ENCODE measurements at regions not wholly inside any gene's neighbourhood (a gene's known extent, or its start where the extent isn't known, plus 50 kb on each side); places are given as distances from the start of the nearest gene placed in this dataset.

DNA sequence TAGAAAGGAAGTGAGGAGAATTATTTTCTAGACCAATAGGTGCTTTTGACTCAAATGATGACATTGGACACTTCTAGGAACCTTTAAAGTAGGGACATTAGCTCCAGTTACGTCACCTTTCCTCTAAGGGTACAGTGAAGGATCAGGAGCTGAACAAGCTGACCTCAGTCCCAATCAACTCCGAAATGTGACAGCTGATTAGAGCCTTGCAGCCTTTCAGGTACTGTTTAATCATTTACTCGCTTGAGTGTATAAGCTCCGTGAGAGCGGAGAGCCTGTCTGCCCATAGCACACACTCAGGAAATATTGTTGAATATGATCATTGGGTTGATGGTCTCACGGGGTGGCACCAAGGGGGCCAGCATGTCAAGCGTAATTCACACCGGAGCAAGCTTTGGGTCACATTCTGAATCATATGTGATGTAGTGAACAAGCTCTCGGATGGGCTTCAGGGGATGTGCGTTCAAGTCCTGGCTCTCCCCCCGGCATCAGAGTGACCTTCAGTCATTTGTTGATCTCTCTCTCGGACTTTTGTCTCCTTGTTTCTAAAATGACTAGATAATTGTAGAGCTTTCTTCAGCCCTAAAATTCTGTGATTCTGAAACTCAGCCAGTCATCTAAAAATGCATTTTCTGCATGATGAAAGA lies 141.9 kb downstream of the ZIC5 start:
- peaks cover 5% of the 10 kb centered on the region for H3K36me3 Mint-ChIP-seq (ENCODE audit: unreplicated experiment)
- no peak for TF ChIP-seq CTCF (IDR thresholded peaks at IDR 0.05; ENCODE audit: partially characterized antibody, unreplicated experiment)
- H3K27me3 Mint-ChIP-seq (ENCODE audit: unreplicated experiment): no peaks in the 10 kb centered on the region
- DNase-seq: no peak
- H3K4me3 Mint-ChIP-seq (ENCODE audit: unreplicated experiment): no peak overlapping the region
- H3K27ac Mint-ChIP-seq (ENCODE audit: unreplicated experiment): no peak overlapping the region
- H3K4me1 Mint-ChIP-seq (ENCODE audit: low read depth, unreplicated experiment): peaks cover 2% of the 10 kb centered on the region
- peaks cover 3% of the 10 kb centered on the region for H3K9me3 Mint-ChIP-seq (ENCODE audit: unreplicated experiment)

DNA sequence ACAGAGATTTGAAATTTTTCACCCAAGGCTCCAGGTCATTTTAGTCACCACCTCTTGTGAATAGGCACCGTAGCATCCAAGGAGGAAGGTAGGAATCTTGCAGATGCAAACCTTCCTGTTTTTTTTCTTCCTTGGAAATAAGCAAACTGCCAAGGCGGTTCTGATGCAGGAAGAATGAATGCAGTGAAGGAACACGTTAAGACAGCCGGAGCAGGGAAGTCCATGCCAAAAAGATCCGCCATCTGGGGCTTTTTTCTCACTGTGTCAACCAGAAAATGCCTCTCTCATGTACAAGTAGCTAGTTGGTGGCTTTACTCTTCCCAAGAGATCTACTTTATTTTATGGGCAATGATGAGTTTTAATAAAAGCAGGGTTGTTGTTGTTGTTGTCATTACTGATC lies 142.4 kb downstream of the ZIC5 start:
- H3K4me3 Mint-ChIP-seq (ENCODE audit: unreplicated experiment): no peak overlapping the region
- no peaks in the 10 kb centered on the region for H3K27me3 Mint-ChIP-seq (ENCODE audit: unreplicated experiment)
- peaks cover 3% of the 10 kb centered on the region for H3K9me3 Mint-ChIP-seq (ENCODE audit: unreplicated experiment)
- no peak for DNase-seq
- no peak overlapping the region for H3K27ac Mint-ChIP-seq (ENCODE audit: unreplicated experiment)
- H3K4me1 Mint-ChIP-seq (ENCODE audit: low read depth, unreplicated experiment): peaks cover 2% of the 10 kb centered on the region
- peaks cover 10% of the 10 kb centered on the region for H3K36me3 Mint-ChIP-seq (ENCODE audit: unreplicated experiment)
- no peak for TF ChIP-seq CTCF (IDR thresholded peaks at IDR 0.05; ENCODE audit: partially characterized antibody, unreplicated experiment)

DNA sequence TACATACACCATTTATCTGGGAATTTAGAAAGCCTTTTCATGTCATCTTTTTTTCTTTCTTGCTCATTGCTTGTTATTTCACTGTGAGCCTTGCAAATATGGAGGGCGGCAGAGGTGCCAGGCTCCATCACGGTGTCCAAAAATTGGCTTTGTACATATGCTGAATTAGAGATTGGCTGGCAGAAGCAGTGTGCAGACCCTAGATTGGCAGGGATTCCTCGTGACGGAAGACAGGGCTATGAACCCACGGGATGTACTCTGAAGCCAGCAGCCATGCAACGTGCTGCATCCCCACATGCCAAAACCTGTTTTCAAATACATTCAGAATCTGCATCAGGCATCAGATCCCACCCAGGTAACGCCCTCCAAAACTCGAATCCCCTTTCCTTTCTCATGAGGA lies 142.8 kb downstream of the ZIC5 start:
- no peak for TF ChIP-seq CTCF (IDR thresholded peaks at IDR 0.05; ENCODE audit: partially characterized antibody, unreplicated experiment)
- no peaks in the 10 kb centered on the region for H3K27me3 Mint-ChIP-seq (ENCODE audit: unreplicated experiment)
- peaks cover 2% of the 10 kb centered on the region for H3K4me1 Mint-ChIP-seq (ENCODE audit: low read depth, unreplicated experiment)
- H3K27ac Mint-ChIP-seq (ENCODE audit: unreplicated experiment): no peak overlapping the region
- peaks cover 3% of the 10 kb centered on the region for H3K9me3 Mint-ChIP-seq (ENCODE audit: unreplicated experiment)
- peaks cover 10% of the 10 kb centered on the region for H3K36me3 Mint-ChIP-seq (ENCODE audit: unreplicated experiment)
- no peak overlapping the region for H3K4me3 Mint-ChIP-seq (ENCODE audit: unreplicated experiment)
- DNase-seq: no peak

DNA sequence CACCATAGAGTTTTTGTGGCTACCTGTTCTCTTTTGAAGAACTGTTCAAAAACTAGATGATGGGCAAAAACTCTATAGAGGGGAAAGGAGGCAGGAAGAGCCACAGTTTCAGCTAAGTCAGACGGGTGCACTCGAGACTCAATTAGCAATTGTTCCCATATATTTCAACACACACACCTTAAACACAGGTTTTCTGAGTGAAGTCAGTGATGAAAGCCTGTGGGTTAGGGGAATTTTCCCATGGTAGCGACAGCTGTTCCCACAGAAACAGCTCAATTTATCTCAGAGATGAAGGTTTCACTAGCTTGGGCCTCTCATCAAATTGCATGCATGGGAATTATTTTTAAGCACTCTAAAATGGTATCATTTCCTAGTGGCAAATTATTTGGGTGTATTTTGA lies 143.4 kb downstream of the ZIC5 start:
- Mint-ChIP-seq H3K36me3 (ENCODE audit: unreplicated experiment) (peaks cover 10% of the 10 kb centered on the region), H3K4me1 (ENCODE audit: low read depth, unreplicated experiment) (peaks cover 2% of the 10 kb centered on the region), H3K27ac (ENCODE audit: unreplicated experiment) (no peak overlapping the region), H3K9me3 (ENCODE audit: unreplicated experiment) (peaks cover 3% of the 10 kb centered on the region), H3K4me3 (ENCODE audit: unreplicated experiment) (no peak overlapping the region), H3K27me3 (ENCODE audit: unreplicated experiment) (no peaks in the 10 kb centered on the region)
- no peak for DNase-seq
- TF ChIP-seq CTCF (IDR thresholded peaks at IDR 0.05; ENCODE audit: partially characterized antibody, unreplicated experiment): no peak

- no peak overlapping the region for H3K4me3 Mint-ChIP-seq (ENCODE audit: unreplicated experiment)
- H3K27me3 Mint-ChIP-seq (ENCODE audit: unreplicated experiment): no peaks in the 10 kb centered on the region
- H3K9me3 Mint-ChIP-seq (ENCODE audit: unreplicated experiment): peaks cover 3% of the 10 kb centered on the region
- H3K4me1 Mint-ChIP-seq (ENCODE audit: low read depth, unreplicated experiment): peaks cover 2% of the 10 kb centered on the region
- H3K36me3 Mint-ChIP-seq (ENCODE audit: unreplicated experiment): peaks cover 10% of the 10 kb centered on the region
- H3K27ac Mint-ChIP-seq (ENCODE audit: unreplicated experiment): no peak overlapping the region
- no peak for TF ChIP-seq CTCF (IDR thresholded peaks at IDR 0.05; ENCODE audit: partially characterized antibody, unreplicated experiment)
- DNase-seq: no peak
Observed at GRCh38 chr13:99827011-99827772, 144.4 kb downstream of the ZIC5 start.
